Rectal smooth muscle tissue (tissue), 1 donor: ENCODE measurements at regions not wholly inside any gene's neighbourhood (a gene's known extent, or its start where the extent isn't known, plus 50 kb on each side); places are given as distances from the start of the nearest gene placed in this dataset.
"Not testable (repeated sequence)": the region's sequence is repeated elsewhere in the genome, so short reads cannot be mapped to it uniquely, and the experiment has no call there.

ENCODE experiments used
- H3K27ac ChIP-seq: one replicate; pipeline ENCODE4 v1.7.0; 2013; ENCODE audit warnings: low read depth, low read length, inconsistent platforms
- H3K27me3 ChIP-seq: one replicate; pipeline ENCODE4 v1.7.0; 2013; ENCODE audit warnings: low read length; ENCODE audit not compliant: control insufficient read depth, insufficient read depth
- H3K36me3 ChIP-seq: one replicate; pipeline ENCODE4 v1.7.0; 2013; ENCODE audit warnings: low read length; ENCODE audit not compliant: control insufficient read depth, insufficient read depth
- H3K4me1 ChIP-seq: one replicate; pipeline ENCODE4 v1.7.0; 2013; ENCODE audit warnings: low read length; ENCODE audit not compliant: control insufficient read depth, insufficient read depth
- H3K4me3 ChIP-seq: one replicate; pipeline ENCODE4 v1.7.0; 2013; ENCODE audit warnings: low read length
- H3K9ac ChIP-seq: one replicate; pipeline ENCODE4 v1.7.0; 2013; ENCODE audit warnings: low read length

DNA sequence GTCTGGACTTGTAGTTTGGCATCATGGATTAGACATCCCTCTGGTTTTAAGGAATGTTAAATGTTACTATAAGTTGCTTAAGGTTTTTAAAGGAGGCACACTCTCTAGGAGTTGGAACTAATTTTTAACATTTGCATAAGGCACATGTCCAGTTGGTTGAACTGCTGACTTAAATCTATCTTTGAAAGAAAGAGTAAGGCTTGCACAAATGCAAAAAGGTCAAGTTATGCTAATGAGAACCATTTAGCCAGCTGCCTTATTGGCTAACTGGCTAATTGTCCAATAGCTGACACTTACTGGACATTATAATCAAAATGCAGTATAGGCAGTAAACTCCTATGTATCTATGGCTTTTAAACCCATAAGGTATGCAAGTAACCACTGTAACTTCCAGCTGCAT lies 206.1 kb upstream of the TTC29 start:
- Histone ChIP-seq H3K4me1 (no peaks in the 10 kb centered on the region), H3K36me3 (no peaks in the 10 kb centered on the region), H3K27me3 (no peaks in the 10 kb centered on the region), H3K4me3 (no peak overlapping the region), H3K27ac (no peak overlapping the region), H3K9ac (no peak overlapping the region)

DNA sequence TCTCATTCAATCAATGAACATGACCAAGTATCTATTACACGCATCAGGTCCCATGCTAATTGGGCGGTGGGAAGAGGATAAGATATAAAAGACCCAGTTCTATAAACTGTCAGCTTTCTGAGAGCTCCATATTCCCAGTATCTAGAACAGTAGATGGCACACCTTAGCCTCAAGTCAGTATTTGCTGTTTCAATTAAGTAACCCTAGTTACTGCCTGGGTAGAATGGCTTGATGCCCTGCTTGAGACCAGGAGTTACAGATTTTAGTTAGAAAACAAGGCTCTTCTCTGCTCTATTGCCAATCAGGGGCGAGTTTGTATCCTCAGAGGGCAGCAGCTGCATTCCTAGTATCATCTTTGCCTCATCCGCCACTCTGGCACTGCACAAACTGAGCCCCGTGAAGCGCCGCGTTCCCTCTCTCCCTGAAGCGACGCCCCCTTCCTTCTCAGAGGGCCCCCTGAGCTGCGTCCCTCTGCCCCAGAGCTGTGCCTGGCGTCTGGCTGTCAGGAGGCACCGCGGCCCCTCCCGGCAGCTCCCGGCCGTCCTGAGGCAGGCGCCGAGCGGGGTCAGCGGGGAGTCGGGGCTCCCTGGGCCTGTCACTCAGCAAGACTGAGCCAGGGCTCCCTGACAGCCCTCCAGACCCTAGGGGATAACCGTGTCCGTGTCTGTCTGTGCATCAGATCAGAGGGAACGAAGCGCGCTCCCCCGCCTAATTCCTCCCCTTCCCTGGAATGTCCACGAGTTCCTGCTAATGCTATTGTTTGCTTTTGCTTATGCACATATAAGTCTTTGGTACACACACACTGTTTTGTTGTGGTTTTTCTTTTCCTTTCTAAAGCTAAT lies 212.4 kb upstream of the TTC29 start:
- no peaks in the 10 kb centered on the region for H3K36me3 ChIP-seq
- H3K9ac ChIP-seq: no peak overlapping the region
- H3K4me3 ChIP-seq: peak overlapping the region; percentile 35
- no peaks in the 10 kb centered on the region for H3K27me3 ChIP-seq
- no peak overlapping the region for H3K27ac ChIP-seq
- H3K4me1 ChIP-seq: no peaks in the 10 kb centered on the region

DNA sequence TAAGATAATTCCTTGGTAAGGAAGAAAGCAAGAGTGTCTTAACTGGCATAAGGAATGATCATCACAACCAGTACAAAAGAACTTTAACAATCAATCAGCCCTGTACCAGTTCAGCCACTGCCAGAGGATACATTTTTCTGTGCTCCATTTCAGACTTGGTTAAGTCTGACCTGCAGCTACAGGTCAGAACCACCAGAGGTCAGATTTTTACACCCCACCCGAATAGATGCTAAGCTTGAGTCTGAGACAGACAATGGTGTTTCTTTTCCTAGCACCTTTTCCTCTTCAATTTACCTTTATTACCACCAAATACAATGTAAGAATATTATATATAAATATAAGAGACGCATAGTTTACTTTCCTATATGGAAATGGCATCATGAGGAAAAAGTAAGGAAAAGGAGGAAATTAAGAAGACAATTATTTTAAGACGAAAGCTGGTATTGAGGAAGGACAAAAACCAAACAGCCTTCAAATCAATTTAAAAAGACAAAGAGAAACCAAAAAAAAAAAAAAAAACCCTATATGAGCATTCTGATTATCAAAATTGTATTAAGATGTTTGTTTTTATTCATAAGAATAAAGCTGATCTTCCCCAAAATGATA lies 215.3 kb upstream of the TTC29 start:
- Histone ChIP-seq H3K36me3 (no peaks in the 10 kb centered on the region), H3K27me3 (no peaks in the 10 kb centered on the region), H3K9ac (no peak overlapping the region), H3K27ac (no peak overlapping the region), H3K4me3 (no peak overlapping the region), H3K4me1 (no peaks in the 10 kb centered on the region)

DNA sequence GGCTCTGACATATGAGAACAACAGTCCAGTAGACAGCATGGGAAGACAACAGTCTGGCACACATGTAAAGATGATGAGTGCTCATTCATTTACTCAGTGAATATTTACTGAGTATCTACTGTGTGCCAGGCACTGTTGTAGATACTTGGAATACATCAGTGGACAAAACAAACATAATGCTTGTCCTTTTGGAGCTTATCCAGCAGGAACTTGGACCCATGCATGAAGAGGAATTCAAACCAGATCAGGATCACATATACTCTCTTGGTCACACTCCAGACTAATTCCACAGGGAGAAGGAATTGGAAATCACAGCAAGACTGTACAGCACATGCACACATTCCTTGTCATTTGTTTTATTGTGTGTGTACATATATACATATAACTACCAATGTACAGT lies 217.6 kb upstream of the TTC29 start:
- no peak overlapping the region for H3K27ac ChIP-seq
- H3K36me3 ChIP-seq: no peaks in the 10 kb centered on the region
- H3K4me1 ChIP-seq: no peaks in the 10 kb centered on the region
- no peak overlapping the region for H3K4me3 ChIP-seq
- no peaks in the 10 kb centered on the region for H3K27me3 ChIP-seq
- no peak overlapping the region for H3K9ac ChIP-seq

DNA sequence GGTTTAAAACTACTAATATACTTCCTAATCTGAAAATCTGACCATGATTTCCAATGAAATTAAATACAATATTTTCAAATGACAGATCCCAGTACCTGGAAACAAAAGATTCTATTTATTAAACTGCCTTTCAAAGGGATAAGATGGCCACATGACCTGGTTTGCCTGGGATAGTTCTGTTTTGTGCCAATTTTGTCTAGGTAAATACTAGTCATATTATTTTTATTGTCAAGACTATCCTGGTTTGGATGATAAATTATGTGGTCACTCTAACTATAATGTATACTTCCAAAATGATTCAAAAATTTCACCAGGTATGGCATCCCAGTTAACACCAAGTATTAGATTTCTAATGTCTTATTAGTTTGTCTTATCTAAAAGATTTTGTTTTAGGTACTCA lies 222.5 kb upstream of the TTC29 start:
- not testable (repeated sequence) for H3K27ac ChIP-seq, H3K4me3 ChIP-seq, H3K9ac ChIP-seq, H3K36me3 ChIP-seq, H3K4me1 ChIP-seq, H3K27me3 ChIP-seq

DNA sequence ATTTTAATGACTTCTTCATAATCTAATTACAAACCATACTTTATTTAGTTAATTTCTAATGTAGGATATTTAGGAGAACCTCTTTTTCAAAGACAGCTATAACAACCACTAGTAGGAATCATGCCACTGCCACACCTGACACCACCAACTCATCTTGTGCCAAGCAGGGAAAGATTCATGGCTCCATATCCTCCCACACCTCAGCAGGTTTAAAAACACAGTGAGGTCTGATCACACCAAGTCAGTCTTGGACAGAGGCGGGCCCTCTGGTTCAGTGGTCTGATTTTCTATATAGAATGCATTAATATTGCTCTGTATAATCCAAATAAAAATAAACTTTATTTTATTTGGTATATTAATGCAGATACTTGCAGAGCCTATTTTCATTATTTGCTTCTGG lies 227.7 kb upstream of the TTC29 start:
- Histone ChIP-seq H3K27me3 (no peaks in the 10 kb centered on the region), H3K4me3 (no peak overlapping the region), H3K36me3 (no peaks in the 10 kb centered on the region), H3K9ac (no peak overlapping the region), H3K27ac (no peak overlapping the region), H3K4me1 (no peaks in the 10 kb centered on the region)

DNA sequence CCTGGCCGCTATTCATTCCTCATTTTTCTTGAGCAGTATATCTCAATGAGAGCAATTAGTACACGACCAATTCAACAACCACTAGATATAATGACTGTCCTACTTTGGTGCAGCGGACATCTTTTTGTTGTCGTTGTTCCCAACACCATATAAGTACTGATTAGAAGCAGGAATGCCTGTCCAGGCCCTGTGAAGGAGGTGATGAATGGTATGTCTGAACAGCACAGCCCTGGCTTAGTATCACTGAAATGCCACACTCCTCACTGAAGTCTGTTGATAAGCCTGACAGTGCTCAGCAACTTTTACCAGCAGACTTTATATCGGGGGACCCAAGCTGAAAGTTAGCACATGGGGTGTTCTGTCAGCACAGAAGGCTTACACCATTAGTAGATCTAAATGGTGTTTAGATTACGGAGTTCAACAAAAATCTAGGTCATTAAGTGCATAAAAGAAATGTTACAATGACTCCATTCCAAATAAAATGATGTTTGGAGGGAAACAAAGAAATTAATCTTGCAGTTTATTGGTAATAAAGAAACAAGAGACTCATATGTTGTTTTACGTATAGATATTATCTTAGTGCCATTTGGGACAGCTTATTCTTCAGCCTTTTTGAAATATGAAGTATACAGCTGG lies 228.3 kb upstream of the TTC29 start:
- H3K27me3 ChIP-seq: no peaks in the 10 kb centered on the region
- no peaks in the 10 kb centered on the region for H3K36me3 ChIP-seq
- no peak overlapping the region for H3K4me3 ChIP-seq
- H3K27ac ChIP-seq: no peak overlapping the region
- H3K4me1 ChIP-seq: no peaks in the 10 kb centered on the region
- no peak overlapping the region for H3K9ac ChIP-seq

DNA sequence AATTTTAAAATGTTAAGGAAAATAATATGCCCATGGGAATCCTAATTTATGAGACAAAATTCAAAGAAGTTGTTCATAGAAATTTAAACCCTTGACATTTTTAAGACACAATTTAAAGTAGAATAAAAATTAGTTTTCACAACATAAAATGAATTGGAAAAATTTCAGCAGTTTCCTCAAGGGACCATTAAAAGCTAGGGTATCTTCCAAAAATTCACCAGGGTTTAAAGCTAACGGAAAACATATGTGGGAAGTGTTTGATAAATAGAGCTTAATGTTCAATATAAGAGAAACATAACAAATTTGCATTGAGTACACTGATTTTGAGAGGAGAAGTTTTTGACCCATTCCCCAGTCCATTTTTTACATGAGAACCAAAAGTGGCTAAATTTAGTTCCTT lies 228.9 kb upstream of the TTC29 start:
- no peak overlapping the region for H3K4me3 ChIP-seq
- H3K27ac ChIP-seq: no peak overlapping the region
- no peaks in the 10 kb centered on the region for H3K27me3 ChIP-seq
- no peak overlapping the region for H3K9ac ChIP-seq
- H3K4me1 ChIP-seq: no peaks in the 10 kb centered on the region
- no peaks in the 10 kb centered on the region for H3K36me3 ChIP-seq

DNA sequence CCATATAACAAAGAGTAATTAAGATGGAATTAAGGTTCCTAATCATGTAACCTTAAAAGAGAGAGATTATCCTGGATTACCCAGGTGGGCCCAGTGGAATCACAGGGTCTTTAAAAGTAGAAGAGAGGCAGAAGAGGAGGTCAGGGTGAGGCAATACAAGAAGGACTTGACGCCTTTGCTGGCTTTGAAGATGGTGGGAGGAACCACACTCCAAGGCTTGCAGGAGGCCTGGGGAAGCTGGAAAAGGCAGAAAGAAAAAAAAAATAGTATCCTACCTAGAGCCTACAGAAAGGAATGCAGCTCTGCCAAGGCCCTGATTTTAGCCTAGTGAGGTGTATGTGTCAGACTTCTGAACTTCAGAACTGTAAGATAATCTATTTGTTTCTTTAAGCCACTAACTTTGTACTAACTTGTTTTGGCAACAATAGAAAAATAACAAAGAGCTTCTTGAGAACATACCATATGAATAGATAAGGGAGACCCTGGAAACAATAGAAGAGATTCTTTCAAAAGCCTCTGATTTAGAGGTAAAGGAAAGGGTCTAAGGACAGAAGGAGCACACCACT lies 229.9 kb upstream of the TTC29 start:
- Histone ChIP-seq H3K4me1 (no peaks in the 10 kb centered on the region), H3K27ac (no peak overlapping the region), H3K4me3 (no peak overlapping the region), H3K36me3 (no peaks in the 10 kb centered on the region), H3K9ac (no peak overlapping the region), H3K27me3 (no peaks in the 10 kb centered on the region)

DNA sequence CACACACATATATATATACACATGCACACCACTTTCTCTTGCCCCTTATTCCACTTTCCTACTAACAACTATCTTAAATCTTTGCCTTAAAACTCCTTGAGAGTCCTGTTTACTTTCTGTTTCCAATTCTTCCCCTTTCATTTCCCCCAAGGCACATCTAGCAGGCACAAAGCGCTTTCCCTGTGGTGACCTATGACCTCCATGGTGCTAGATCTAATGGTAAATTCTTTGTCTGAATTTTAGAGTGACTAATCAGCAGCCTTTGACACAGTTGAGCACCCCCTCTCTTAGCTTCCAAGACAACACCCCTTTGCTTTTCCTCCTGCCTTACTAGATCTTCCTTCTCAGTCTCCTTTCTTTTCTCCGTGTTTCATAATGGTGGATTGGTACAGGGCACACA lies 236.4 kb upstream of the TTC29 start:
- Histone ChIP-seq H3K9ac (no peak overlapping the region), H3K27ac (no peak overlapping the region), H3K4me3 (no peak overlapping the region), H3K27me3 (no peaks in the 10 kb centered on the region), H3K36me3 (no peaks in the 10 kb centered on the region), H3K4me1 (no peaks in the 10 kb centered on the region)

DNA sequence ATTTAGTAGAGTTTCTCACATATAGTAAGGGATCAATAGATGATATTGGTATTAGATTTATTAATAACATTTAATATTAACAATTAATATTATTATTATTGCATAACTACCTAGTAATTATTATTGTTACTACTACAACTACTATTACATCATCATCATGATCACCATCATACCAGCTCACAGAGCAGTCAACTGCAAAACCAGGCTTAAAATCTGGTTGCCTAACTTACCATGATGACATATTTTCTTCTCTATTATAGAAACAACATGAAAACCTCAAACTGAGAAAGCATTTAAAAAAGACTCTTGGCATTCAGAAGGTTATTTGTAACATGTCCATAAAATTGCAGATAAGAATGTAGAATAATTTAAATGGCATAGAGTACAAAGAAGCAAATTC lies 247.0 kb upstream of the TTC29 start:
- Histone ChIP-seq H3K4me1 (no peaks in the 10 kb centered on the region), H3K36me3 (no peaks in the 10 kb centered on the region), H3K9ac (no peak overlapping the region), H3K4me3 (no peak overlapping the region), H3K27ac (no peak overlapping the region), H3K27me3 (no peaks in the 10 kb centered on the region)

DNA sequence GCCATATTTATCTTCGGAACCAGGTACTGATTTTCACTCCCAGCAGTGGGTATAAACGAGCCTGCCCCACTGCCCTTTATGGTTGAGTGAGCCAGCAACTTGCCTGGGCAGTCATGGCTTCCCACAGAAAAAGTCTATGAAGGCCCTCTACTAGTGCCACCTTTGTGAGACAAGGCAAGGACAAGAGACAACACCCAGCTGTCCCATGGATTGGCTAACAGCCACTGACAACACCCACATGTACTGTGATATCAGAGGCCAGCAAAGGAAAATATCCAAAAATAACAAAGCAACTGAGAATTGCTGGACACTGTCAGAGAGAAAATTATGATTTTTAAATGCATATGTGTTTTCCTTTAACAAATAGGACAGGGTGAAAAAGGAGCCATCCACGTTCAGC lies 248.4 kb upstream of the TTC29 start:
- no peak overlapping the region for H3K27ac ChIP-seq
- no peaks in the 10 kb centered on the region for H3K36me3 ChIP-seq
- no peak overlapping the region for H3K9ac ChIP-seq
- no peak overlapping the region for H3K4me3 ChIP-seq
- H3K4me1 ChIP-seq: no peaks in the 10 kb centered on the region
- no peaks in the 10 kb centered on the region for H3K27me3 ChIP-seq
